ENCODE measurements at regions not wholly inside any gene's neighbourhood (a gene's known extent, or its start where the extent isn't known, plus 50 kb on each side); places are given as distances from the start of the nearest gene placed in this dataset.

DNA sequence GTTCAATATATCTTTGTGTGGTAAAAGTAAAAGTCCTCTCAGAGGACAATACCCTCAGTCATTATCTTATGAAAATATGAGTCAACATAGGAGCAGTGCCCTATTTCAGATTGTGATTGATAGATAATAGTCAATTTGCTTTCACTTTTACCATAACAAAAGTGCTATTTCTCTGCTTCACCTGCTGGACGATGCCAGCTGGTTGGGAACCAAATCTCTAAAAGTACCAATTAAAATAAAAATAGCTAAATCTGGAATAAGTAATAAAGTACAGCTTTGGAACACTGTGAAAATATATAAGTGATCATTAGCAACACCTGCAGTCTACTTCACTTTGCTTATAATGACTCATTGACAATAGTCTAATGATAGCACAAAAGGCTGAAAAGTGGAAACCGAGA is 390.3 kb upstream of the AGTR1 start (continued):
- TF ChIP-seq, protein P1, sequence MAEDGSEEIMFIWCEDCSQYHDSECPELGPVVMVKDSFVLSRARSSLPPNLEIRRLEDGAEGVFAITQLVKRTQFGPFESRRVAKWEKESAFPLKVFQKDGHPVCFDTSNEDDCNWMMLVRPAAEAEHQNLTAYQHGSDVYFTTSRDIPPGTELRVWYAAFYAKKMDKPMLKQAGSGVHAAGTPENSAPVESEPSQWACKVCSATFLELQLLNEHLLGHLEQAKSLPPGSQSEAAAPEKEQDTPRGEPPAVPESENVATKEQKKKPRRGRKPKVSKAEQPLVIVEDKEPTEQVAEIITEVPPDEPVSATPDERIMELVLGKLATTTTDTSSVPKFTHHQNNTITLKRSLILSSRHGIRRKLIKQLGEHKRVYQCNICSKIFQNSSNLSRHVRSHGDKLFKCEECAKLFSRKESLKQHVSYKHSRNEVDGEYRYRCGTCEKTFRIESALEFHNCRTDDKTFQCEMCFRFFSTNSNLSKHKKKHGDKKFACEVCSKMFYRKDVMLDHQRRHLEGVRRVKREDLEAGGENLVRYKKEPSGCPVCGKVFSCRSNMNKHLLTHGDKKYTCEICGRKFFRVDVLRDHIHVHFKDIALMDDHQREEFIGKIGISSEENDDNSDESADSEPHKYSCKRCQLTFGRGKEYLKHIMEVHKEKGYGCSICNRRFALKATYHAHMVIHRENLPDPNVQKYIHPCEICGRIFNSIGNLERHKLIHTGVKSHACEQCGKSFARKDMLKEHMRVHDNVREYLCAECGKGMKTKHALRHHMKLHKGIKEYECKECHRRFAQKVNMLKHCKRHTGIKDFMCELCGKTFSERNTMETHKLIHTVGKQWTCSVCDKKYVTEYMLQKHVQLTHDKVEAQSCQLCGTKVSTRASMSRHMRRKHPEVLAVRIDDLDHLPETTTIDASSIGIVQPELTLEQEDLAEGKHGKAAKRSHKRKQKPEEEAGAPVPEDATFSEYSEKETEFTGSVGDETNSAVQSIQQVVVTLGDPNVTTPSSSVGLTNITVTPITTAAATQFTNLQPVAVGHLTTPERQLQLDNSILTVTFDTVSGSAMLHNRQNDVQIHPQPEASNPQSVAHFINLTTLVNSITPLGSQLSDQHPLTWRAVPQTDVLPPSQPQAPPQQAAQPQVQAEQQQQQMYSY (CRISPR knock-in tag; IDR thresholded peaks at IDR 0.05): no peak
- no peak for TF ChIP-seq TARDBP (IDR thresholded peaks at IDR 0.05; ENCODE audit: borderline replicate concordance)
- peak; percentile 70 to 79 for TF ChIP-seq IKZF2 (IDR thresholded peaks at IDR 0.05)

DNA sequence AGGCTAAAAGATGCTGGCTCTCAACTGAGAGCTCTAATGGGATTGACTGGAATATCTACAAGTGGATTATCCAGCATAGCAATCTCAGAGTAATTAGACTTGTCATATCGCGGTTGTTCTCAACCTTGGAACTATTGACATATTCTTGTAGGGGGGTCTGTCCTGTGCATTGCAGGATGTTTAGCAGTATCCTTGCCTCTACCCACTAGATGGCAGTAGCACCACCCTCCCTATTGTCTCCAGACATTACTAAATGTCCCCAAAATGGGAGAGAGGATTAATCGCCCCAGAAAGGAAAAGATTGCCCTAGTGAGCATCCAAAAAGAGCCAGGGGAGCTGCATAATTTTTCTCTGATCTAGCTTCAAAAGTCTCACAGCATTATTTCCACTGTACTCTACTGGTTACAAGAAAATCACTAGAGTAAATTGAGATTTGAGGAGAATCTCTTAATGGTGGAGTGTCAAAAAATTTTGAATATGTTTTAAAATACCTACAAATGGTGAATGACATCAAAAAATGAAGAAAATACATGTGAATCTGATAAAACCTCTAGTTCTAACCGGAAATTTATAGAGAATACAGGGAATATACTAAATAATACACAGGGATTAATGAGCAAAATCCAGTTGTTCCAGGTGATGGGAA is 388.2 kb upstream of the AGTR1 start:
- peaks cover 1% of the 10 kb centered on the region; the same call in 2 of the 3 replicates for H3K9me3 ChIP-seq (replicated peaks; ENCODE audit: control insufficient read depth, insufficient read depth, low read length)
- H3K27me3 ChIP-seq (replicated peaks in 1 of 2; ENCODE audit: control insufficient read depth in 2 of 2, insufficient read depth in 2 of 2, low read length in 1 of 2): no peaks in the 10 kb centered on the region
- H4K20me1 ChIP-seq (ENCODE audit: control insufficient read depth, insufficient read depth): no peaks in the 10 kb centered on the region
- WGBS (ENCODE audit: insufficient coverage, insufficient replicate concordance, low lambda C conversion rate, missing lambda C conversion rate): 10% methylated on average over 4 of the region's 4 CpGs
- ChIA-PET RAD21 (ENCODE audit: unreplicated experiment) (no interaction called here), SMC1A (ENCODE audit: uncharacterized antibody, unreplicated experiment) (interaction anchor here (1.4 kb wide), 1 partner anchor 10 kb away, joined by 3 read pairs; no protein-coding TSS in a partner anchor), POLR2A (no interaction called here), CTCF (interaction anchor here (0.8 to 1.6 kb wide), 6 partner anchors 11 to 363 kb away, joined by 3 to 5 read pairs (median 3); no protein-coding TSS in a partner anchor)
- H3K4me3 ChIP-seq: no peak overlapping the region
- H3K4me2 ChIP-seq (ENCODE audit: control insufficient read depth, insufficient read depth): no peak overlapping the region
- TF ChIP-seq, protein P2, sequence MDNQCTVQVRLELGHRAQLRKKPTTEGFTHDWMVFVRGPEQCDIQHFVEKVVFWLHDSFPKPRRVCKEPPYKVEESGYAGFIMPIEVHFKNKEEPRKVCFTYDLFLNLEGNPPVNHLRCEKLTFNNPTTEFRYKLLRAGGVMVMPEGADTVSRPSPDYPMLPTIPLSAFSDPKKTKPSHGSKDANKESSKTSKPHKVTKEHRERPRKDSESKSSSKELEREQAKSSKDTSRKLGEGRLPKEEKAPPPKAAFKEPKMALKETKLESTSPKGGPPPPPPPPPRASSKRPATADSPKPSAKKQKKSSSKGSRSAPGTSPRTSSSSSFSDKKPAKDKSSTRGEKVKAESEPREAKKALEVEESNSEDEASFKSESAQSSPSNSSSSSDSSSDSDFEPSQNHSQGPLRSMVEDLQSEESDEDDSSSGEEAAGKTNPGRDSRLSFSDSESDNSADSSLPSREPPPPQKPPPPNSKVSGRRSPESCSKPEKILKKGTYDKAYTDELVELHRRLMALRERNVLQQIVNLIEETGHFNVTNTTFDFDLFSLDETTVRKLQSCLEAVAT (IDR thresholded peaks at IDR 0.05): 0 out of 2 replicates have a peak, but pooled peaks have one; percentile 37
- 0 out of 2 replicates have a peak, but pooled peaks have one; percentile 36 for TF ChIP-seq YY1 (IDR thresholded peaks at IDR 0.05; ENCODE audit: low read depth, low read length)
- TF ChIP-seq, protein P3, sequence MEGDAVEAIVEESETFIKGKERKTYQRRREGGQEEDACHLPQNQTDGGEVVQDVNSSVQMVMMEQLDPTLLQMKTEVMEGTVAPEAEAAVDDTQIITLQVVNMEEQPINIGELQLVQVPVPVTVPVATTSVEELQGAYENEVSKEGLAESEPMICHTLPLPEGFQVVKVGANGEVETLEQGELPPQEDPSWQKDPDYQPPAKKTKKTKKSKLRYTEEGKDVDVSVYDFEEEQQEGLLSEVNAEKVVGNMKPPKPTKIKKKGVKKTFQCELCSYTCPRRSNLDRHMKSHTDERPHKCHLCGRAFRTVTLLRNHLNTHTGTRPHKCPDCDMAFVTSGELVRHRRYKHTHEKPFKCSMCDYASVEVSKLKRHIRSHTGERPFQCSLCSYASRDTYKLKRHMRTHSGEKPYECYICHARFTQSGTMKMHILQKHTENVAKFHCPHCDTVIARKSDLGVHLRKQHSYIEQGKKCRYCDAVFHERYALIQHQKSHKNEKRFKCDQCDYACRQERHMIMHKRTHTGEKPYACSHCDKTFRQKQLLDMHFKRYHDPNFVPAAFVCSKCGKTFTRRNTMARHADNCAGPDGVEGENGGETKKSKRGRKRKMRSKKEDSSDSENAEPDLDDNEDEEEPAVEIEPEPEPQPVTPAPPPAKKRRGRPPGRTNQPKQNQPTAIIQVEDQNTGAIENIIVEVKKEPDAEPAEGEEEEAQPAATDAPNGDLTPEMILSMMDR (IDR thresholded peaks at IDR 0.05 in 2 of 3, conservative IDR thresholded peaks at IDR 0.05 in 1 of 3; ENCODE audit: control insufficient read depth in 2 of 3, extremely low read depth in 1 of 3, insufficient read depth in 1 of 3, low read depth in 3 of 3, low read length in 3 of 3): peak; percentile 54 to 61 (median 54); a peak in 5 of 6 replicates
- 0 out of 4 replicates have a peak, but pooled peaks of 1 of the 2 experiments have one; percentile 31 for TF ChIP-seq SRF (IDR thresholded peaks at IDR 0.05; ENCODE audit: low read depth in 2 of 2, low read length in 2 of 2)
- peak; percentile 85 for TF ChIP-seq RAD21 (IDR thresholded peaks at IDR 0.05; ENCODE audit: insufficient read depth, low read depth, low read length)
- TF ChIP-seq KLF5 (IDR thresholded peaks at IDR 0.05; ENCODE audit: partially characterized antibody): no peak
- TF ChIP-seq NFYB (IDR thresholded peaks at IDR 0.05; ENCODE audit: insufficient read depth, low read depth, low read length): no peak
- TF ChIP-seq SMC3 (IDR thresholded peaks at IDR 0.05; ENCODE audit: borderline replicate concordance, low read length): peak; percentile 65
- no peaks in the 10 kb centered on the region for H3K79me2 ChIP-seq (ENCODE audit: control insufficient read depth, insufficient read depth, low read length)
- in situ Hi-C loops (cut with MboI) (loop anchor here (25.0 kb wide), 1 partner anchor 1278 kb away; no protein-coding TSS in a partner anchor), intact Hi-C loops (cut with micrococcal nuclease; ENCODE audit: unreplicated experiment) (loop anchor here (1.0 kb wide), 1 partner anchor 57 kb away; no protein-coding TSS in a partner anchor)
- no peaks in the 10 kb centered on the region for H3K4me1 ChIP-seq (ENCODE audit: control insufficient read depth, insufficient read depth, low read length)
- FAIRE-seq (no peak), DNase-seq (ENCODE audit: low read depth, low spot score) (no peak), ATAC-seq (peak; percentile 63)
- no TSS peak for BruUV-seq (replicated peaks)
- H3K36me3 ChIP-seq (ENCODE audit: control insufficient read depth in 2 of 2, insufficient read depth in 2 of 2, low read length in 1 of 2): no peaks in the 10 kb centered on the region
- no peak overlapping the region for H3K9ac ChIP-seq (ENCODE audit: control insufficient read depth, insufficient read depth, low read length)
- H2AFZ ChIP-seq (ENCODE audit: control insufficient read depth, low read depth, low read length): no peak overlapping the region; the same call in 1 of the 2 replicates
- H3K27ac ChIP-seq (ENCODE audit: control insufficient read depth, insufficient read depth): no peak overlapping the region
